Epithelial cell of esophagus (primary cell): ENCODE measurements at regions not wholly inside any gene's neighbourhood (a gene's known extent, or its start where the extent isn't known, plus 50 kb on each side); places are given as distances from the start of the nearest gene placed in this dataset.
A peak's percentile ranks its signal among the peaks of the same experiment; 100 is the strongest.
"Not testable (repeated sequence)": the region's sequence is repeated elsewhere in the genome, so short reads cannot be mapped to it uniquely, and the experiment has no call there.

Experiments used
- DNase-seq: peaks from one replicate; pipeline ENCODE4 v3.0.0; 2010; ENCODE audit warnings: low read depth
- H3K4me3 ChIP-seq: 2 replicates; pipeline ENCODE4 v1.5.1; 2011; ENCODE audit warnings: mild to moderate bottlenecking, low read length, control low read depth
- CTCF ChIP-seq: IDR thresholded peaks from 2 replicates; pipeline ENCODE4 v1.5.1; 2011; ENCODE audit warnings: low read depth, mild to moderate bottlenecking, low read length, control low read depth, inconsistent platforms; ENCODE audit not compliant: insufficient read depth; ENCODE audit errors: missing control alignments

- not testable (repeated sequence) for DNase-seq, H3K4me3 ChIP-seq
These were observed 92.5 kb upstream of the ZNF519 start for GRCh38 chr18:14224551-14225285.

- H3K4me3 ChIP-seq, DNase-seq: not testable (repeated sequence)
These were observed 91.7 kb upstream of the ZNF519 start for GRCh38 chr18:14223919-14224318.

GRCh38 chr18:14223231-14223822 lies 91.1 kb upstream of the ZNF519 start:
- not testable (repeated sequence) for H3K4me3 ChIP-seq, DNase-seq

GRCh38 chr18:14222354-14223221 lies 90.4 kb upstream of the ZNF519 start:
- not testable (repeated sequence) for H3K4me3 ChIP-seq, DNase-seq

- H3K4me3 ChIP-seq = no peak overlapping the region
- no peak for TF ChIP-seq CTCF
- DNase-seq = no peak
These were observed 89.5 kb upstream of the ZNF519 start for GRCh38 chr18:14221689-14222088.

- not testable (repeated sequence) for DNase-seq, H3K4me3 ChIP-seq
These were observed 83.7 kb upstream of the ZNF519 start for GRCh38 chr18:14215952-14216351.

- DNase-seq = not testable (repeated sequence)
These were observed 71.2 kb upstream of the ZNF519 start for GRCh38 chr18:14203424-14203823.

GRCh38 chr18:14190776-14191442 lies 58.7 kb upstream of the ZNF519 start:
- not testable (repeated sequence) for DNase-seq, H3K4me3 ChIP-seq

More at GRCh38 chr18:14203424-14203823, 71.2 kb upstream of the ZNF519 start:
- H3K4me3 ChIP-seq = not testable (repeated sequence)

GRCh38 chr18:14189858-14190257 lies 57.6 kb upstream of the ZNF519 start:
- DNase-seq = peak; percentile 44
- no peak for TF ChIP-seq CTCF
- no peak overlapping the region for H3K4me3 ChIP-seq

GRCh38 chr18:14188751-14189406 lies 56.6 kb upstream of the ZNF519 start:
- not testable (repeated sequence) for H3K4me3 ChIP-seq
- peak; percentile 76 for DNase-seq
